GM18517 (cell line): ENCODE measurements at regions not wholly inside any gene's neighbourhood (a gene's known extent, or its start where the extent isn't known, plus 50 kb on each side); places are given as distances from the start of the nearest gene placed in this dataset.

Experiments
- ATAC-seq: cut with Tn5 transposase; IDR thresholded peaks from one replicate; pipeline ENCODE4 v1.9.1; 2021; ENCODE audit warnings: mild to moderate bottlenecking, moderate library complexity; ENCODE audit not compliant: unreplicated experiment

DNA sequence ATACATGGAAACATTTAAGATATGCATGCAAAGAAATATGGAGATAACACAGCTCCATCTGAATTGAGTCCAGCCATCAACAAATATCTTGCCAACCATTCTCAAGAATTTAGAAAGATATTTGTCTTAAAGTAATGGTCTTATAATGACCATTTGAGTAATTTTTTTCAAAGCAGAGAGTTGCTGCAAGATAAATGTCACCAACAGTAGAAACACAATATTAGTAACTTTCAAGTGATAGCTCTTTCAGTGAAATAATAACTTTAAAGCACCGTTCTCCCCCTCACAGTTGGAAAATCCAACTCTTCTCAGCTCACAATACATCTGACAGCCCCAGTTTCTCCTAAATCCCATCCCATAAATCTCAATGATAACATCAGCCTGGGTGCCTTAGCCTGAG is 481.0 kb upstream of the ADAMTS5 start:
- ATAC-seq = no peak

DNA sequence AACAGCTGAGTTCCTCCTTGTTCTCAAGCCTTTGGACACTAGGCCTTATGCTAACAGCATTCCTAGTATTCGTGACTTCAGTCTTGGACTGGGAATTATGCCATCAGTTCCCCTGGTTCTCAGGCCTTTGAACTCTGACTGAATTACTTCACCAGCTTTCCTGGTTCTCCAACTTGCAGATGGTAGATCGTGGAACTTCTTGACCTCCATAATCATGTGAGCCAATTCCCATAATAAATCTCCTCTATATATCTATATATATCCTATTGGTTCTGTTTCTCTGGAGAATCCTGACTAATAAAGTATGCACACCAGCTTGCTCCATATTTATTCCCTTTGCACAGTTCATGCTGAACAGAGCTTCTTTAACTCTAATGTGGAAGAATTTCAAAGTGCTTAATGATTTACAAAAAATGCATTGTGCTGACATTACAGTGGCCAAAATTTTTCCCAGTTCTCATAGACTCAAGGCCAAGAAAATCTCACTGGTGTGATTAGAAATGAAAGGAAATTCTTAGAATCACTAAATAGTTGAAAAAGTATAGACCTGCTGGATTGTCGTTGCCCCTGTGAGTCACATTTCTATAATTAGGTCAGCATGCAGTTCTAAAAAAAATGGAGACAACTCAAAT is 462.9 kb upstream of the ADAMTS5 start:
- no peak for ATAC-seq

DNA sequence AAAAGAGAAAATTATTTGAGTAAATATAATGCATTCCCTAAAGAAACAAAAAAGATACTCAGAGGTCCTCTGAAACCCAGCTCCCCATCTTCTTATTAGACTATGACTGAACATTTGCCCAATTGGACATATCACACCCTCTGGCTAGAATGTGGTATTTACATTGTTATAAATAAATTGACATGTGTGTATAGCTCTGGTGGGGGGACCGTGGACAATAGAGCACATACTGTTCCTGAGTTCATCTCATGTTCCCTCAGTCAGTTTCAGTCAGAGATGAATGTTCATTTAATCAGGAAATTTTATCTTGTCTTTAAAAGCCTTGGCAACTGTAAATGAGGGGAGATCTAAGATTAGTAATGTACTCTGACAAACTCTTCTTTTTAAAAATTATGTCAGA is 459.3 kb upstream of the ADAMTS5 start:
- no peak for ATAC-seq

DNA sequence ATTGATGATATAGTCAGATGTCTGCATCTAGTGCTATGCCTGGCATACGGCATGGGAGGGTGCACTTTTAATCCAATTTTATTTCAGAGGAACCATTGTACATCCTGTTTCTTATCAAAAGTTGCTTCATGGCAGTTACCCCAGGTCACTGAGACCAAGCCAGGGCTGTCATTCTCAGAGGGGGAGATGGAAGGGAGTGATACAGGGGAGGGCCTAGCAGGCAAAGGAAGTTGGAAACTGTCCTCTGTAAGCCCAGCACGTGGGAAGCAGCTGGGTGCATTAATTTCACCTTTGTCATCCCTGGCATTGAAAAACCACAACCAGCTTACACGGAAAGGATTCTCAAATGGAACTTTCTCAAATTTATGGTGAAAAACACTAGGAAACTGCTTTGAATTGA is 458.7 kb upstream of the ADAMTS5 start:
- ATAC-seq = no peak

DNA sequence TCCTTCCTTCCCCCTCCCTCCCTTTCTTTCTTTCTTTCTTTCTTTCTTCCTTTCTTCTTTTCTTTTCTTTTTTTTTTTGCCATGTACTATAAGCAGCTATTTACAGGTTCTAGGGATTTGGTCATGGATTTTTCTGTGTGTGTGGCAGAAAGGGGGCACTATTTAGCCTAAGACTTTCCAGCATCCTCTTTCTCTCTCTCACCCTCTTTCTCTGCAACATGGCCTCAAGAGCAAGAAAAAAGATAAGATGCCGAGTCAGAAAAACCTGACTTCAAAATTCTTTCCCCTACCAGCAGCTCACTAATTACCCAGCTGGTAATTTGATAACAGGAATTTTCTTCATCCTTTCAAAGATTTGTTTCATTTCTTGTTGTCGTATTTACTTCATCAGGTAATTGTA is 458.3 kb upstream of the ADAMTS5 start:
- ATAC-seq = no peak

DNA sequence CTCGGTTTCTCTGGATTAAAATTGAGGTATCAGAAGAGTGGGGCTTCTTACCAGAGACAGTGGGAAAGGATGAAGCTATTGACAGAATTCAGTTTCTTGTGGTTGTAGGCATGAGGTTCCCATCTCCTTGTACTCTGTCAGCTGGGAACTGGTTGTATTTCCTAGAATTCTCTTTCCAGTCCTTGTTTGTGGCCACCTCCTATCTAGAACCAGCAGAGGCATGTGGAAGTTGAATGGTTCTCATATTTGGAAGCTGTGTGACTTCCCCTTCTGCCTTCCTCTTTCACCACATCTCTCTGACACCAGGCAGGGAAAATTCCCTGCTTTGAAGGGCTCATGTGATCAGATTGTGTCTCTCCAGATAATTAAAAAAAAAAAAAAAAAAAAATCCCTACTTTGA is 457.7 kb upstream of the ADAMTS5 start:
- no peak for ATAC-seq

DNA sequence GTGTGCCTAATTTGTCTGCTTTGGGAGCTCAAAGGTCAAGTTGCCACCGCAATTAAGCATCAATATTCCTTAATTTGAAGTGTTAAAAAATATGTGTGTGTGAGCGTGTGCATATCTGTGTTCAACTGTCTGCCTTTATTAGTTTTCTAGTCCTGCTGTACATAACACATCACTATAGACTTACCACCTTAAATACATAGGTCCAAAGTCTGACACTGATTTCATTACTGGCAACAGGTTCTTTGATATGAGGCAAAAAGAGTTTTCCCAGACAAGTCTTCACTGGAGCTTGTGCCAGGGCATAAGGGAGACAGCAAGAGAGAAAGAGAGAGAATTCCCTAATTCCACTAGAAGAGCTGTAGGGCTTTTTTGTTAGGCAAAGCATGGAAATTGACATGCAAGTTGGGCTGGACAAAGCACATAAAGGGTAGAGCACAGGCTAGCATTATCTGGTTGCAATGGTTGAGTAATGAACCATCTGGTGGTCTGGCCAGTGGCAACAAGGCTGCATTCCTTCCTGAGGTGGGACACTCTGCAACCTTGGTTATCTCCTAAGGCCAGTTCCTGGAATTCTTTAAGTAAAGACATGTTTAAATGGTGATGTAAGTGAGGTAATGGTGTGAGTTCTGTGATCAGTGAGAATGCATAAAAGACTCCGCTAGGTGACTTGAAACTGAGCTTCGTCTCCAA is 457.2 kb upstream of the ADAMTS5 start:
- no peak for ATAC-seq

DNA sequence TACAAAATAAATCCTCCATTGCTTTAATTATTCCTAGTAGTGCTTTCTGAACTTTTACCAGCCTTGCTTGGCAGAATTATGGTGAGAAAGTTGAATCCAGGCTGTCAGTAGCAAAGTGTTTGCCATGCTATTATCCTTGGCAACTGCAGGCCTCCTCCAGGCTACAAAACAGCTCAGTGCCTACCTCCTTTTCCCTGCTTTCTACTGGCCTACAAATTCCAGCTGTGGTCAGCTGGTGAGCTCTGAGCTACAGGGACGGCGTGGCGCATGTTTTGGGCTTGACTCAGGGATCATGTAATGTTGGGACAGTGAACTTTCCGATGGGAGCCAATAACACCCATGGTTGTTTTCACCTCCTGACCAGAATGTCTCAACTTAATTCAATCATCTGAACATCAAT is 456.1 kb upstream of the ADAMTS5 start:
- no peak for ATAC-seq

DNA sequence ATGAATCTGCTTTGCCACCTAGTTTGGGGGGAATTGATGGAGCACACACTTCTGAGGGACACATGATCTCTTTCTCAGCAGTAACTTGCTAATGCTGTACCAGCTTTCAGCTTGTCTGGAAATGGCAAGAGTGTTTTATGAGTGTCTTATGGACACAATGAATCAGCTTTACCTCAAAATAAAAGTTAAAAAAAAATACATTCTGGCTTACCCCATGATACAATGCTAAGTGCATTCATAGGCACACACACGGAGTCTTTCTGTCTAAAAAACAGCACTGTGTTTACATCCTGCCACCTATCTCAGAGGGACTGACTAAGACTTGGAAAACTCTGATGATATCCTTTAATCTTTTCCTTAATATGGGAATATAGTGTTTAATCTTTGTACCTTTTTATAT is 455.5 kb upstream of the ADAMTS5 start:
- no peak for ATAC-seq

DNA sequence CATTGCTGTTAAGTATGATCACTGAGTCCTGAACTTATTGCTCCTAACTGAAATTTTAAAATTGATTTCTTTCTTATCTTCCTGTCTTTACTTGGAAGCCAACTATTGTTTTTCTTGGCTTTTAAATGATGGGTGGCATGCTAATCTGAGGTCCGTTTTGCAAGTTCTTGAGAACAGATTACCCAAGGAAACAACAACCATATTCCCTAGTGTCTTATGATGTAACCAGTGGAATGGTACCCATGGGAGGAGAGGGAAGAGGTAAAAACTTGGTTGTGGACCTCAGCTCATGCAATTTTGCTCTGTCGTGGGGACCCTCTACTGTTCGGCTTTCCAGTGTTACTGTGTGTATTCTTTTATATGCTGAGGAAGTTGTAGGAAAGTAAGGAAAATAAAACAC is 454.8 kb upstream of the ADAMTS5 start:
- ATAC-seq = no peak

DNA sequence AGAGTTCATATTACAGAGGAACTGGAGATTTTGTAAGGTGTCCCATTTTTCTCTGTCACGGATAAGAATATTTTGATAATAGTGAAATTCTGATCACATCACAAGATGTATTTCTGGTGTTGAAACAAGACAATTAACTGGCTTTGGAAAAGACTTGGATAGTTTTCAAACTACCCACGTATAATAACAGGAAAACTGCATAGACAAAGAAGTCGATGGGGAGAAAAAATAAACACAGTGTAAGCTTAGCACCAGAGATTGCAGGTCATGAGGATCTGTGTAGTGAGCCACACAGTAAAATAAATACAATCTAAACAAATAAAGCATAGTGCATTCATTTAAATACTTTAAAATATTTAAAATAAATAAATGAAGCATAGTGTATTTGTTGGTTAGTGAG is 452.3 kb upstream of the ADAMTS5 start:
- no peak for ATAC-seq

DNA sequence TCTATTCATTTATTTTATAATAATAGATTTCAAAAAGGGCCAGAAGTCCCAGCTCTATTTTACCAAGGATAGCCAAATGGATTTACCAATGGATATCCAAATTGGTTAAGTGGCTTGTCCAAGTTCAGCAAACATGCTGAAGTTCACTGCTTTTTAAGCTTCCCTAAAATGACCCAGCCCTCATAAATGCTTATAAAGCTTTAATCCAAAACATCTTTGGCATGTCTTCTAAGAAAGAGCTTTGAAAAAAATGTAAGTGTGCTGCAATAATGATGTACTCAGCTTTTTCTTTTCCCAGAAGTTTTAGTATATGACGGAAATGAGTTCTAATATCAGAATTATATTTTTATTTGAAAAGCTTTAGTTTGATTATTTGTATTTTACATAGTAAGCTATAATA is 451.5 kb upstream of the ADAMTS5 start:
- ATAC-seq = no peak

DNA sequence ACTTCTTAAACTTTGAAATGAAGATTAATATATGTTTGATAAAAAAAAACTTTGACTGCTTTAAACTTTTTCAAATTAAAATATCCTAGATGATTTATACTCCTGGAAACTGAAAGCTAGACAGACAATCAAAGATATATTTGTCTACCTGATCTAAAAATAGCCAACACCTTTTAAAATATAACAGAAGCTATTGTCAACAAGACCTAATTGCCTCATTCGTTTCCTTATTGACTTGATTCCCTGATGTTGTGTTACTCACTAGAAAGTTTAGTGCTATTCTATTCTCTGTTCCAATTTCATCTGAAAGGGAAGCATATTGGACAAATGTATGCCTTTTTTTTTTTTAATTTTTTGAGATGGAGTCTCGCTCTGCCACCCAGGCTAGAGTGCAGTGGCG is 445.6 kb upstream of the ADAMTS5 start:
- ATAC-seq = no peak

DNA sequence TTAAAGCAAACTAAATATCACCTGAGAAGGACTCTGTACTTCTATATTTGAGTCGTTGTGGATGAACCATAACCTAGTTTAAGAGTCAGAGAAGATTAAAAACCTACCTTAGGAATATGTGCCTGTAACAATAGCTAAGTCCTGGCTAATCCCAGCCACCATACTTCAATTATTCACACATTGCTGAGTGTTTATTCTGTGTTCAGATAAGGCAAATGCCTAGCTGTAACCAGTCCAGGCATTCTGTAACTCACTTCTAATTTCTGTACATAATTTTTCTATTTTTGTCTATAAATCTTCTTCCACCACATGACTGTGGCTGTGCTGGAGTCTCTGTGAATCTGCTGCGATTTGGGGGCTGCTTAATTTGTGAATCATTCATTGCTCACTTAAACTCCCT is 441.9 kb upstream of the ADAMTS5 start:
- ATAC-seq = no peak

DNA sequence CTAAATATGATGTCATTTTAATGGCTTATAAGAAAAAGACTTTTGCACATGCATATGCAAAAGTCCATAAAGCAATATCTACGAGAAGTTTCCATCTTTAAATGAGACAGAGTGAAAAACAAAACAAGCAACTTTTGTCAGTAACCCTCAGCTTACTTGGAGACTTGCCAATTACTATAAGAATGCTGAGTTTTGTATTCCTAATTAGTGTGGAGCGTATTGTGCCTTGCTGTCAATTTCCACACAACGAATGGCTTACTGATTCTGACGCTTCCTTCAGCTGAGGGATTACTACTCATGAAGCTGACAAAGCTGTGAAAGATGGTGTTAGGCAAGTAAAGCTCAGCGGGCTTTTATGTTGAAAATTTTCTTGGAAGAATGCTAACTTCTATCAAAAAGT is 440.4 kb upstream of the ADAMTS5 start:
- no peak for ATAC-seq

DNA sequence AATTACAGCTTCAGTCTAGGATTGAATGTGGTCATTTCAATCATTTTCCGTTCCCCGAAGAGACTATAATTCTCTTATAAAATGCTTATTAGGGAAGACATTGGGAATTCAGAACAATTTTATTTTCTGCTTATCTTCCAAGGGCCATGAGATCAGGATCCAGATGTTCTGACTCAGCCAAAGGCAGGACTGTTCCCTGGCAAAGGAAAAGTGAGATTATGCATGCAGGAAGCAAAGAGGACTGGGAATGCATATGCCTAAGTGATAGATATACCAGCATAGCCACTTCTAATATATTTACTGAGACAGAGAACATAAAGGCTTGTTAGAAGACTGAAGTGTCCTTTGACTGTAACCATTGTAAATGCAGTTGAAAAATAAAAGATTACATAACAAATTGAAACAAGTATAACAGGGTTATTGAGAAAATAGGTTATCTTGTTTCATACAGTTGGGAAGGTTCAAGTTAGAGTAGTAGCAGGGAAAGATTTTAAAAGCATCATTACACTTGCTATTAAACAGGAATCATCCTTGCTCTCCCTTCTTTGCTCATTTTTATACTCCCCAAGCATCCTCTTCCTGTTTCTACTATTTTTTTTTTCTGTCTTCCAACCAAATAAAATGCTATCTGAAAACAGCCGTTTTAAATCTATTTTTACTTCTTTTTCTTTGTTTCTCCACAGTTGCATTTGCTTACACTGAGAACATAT is 439.6 kb upstream of the ADAMTS5 start:
- ATAC-seq = no peak

DNA sequence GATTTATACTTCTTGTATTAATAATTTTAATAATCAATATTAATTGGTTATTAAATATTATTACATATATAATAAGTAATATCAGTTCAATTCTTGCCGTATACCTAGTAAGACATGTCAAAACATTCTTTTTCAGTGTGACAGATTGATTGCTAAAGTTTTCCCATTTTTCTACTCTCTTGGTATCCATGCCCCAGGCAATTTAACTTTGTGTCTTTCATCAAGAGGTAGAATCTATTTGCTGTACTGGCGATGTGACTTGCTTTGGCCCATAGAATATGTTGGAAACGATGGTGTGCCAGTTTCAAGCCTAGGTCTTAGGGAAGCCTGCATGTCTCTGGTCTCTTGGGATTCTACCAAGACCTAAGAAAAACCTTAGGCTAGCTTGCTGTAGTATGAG is 436.1 kb upstream of the ADAMTS5 start:
- no peak for ATAC-seq

DNA sequence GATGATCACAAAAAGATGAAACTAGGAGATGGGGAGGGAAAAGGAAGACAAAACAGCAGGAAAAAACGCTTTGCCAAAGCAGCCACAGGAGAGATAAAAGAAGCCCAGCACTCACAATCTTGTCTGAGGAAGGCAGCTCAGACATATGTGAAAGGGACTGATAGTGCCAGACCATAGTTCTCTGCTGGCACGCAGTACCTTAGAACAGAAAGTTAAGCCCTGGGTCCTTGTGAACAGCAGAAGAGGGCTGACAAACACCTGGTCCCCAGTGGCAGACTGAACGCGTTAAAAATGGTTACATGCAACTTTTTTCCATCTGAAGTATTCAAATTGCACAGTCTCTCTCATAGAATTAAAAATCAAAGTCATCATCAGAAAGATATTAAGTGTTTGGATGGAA is 433.2 kb upstream of the ADAMTS5 start:
- no peak for ATAC-seq

DNA sequence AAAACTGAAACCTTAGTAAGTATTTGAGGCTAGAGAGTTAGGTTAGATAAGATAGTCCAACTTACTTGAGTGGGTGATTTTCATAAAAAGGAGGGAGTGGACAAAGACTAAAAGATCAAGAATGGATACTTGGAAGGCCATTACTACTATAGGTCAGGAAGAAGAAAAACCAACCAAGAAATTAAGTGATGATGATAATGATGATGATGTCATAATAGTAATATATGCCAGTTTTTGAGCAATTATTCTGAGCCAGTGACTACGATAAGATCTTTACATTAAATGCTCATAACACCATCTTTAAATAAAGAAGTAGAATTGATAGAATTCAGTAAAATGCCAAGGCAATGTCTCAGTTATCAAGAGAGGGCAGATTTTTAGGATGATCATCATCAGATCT is 430.7 kb upstream of the ADAMTS5 start:
- no peak for ATAC-seq

DNA sequence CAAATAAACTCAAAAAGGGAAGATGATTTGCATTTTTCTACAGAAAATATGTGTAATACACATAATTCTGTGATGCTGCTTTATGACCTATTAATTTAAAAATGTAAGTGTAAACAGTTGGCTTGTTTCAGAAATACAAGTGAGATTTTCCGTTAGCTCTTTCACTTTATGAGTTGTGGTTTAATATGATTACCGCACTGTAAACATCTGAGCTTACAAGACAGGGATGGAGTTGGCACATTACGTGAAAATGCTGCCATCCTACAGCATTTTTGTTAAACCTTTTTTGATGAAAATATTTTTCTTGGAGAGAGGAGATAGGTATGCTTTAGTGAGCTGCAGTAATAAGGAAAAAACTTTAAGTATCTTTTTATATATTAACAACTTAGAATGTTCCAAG is 426.8 kb upstream of the ADAMTS5 start:
- ATAC-seq = no peak

DNA sequence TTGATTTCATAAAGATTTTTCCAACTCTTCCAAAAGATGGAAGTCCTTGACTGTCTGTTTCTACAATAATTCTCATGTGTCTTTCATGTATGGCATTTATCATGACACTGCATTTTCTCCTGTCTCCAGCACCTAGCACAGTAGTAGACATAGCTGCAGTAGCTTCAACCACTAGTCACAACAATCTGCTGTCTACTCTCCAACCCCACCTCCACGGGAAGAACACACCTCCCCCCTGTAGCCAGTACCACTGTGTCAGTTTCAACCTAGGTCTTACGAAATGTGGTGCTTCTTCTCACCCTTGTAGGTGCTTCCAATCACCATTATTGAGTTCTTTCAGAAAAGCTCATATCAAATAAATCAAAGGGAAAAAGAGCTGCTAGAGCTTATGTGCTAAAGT is 425.1 kb upstream of the ADAMTS5 start:
- ATAC-seq = no peak

DNA sequence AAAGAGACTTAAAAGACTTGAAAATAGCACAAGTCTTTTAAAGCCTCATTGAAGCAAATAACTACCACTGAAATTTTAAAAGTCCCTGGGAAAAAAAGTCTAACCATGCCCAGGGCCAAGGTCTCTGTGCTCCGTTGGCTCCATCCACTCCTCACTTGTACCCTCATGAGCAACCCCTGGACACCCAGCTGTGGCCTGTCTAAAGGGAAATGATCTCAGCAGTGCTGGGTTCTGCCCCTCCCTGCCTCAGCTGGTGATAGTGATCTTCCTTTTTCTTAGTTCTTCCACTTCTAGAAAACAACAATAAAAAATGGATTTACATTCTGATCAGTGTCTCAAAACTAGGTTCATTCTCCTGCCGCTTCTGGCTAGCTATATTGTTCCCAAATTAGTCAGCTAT is 423.5 kb upstream of the ADAMTS5 start:
- no peak for ATAC-seq
